ENCODE measurements at regions not wholly inside any gene's neighbourhood (a gene's known extent, or its start where the extent isn't known, plus 50 kb on each side); places are given as distances from the start of the nearest gene placed in this dataset.

DNA sequence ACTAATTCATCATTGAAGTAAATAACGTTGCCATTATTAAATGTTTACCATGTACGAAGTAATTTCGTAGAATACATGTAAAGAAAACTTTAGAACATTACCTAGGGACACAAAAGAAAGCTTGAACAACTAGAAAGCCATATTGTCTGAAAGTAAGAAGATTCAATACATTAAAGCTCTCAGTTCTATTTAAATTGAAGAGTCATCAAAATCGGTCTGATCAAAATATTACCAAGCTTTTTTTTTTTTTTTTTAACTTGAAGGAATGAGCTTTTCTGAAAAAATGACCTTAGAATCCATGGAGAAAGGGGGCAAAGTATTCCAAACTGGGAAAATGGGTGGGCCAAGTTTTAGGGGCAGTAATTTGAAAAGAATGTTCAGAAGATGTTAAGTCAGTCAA lies 300.8 kb downstream of the GPD2 start:
- TF ChIP-seq, protein P1, sequence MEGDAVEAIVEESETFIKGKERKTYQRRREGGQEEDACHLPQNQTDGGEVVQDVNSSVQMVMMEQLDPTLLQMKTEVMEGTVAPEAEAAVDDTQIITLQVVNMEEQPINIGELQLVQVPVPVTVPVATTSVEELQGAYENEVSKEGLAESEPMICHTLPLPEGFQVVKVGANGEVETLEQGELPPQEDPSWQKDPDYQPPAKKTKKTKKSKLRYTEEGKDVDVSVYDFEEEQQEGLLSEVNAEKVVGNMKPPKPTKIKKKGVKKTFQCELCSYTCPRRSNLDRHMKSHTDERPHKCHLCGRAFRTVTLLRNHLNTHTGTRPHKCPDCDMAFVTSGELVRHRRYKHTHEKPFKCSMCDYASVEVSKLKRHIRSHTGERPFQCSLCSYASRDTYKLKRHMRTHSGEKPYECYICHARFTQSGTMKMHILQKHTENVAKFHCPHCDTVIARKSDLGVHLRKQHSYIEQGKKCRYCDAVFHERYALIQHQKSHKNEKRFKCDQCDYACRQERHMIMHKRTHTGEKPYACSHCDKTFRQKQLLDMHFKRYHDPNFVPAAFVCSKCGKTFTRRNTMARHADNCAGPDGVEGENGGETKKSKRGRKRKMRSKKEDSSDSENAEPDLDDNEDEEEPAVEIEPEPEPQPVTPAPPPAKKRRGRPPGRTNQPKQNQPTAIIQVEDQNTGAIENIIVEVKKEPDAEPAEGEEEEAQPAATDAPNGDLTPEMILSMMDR (IDR thresholded peaks at IDR 0.05): no peak
- TF ChIP-seq POLR2A (IDR thresholded peaks at IDR 0.05): no peak

Measured in adrenal gland (tissue), 5 donors.